Dedifferentiated amniotic fluid mesenchymal stem cell (primary cell): ENCODE measurements at regions not wholly inside any gene's neighbourhood (a gene's known extent, or its start where the extent isn't known, plus 50 kb on each side); places are given as distances from the start of the nearest gene placed in this dataset.

Experiments
- DNase-seq: peaks from one replicate; pipeline ENCODE4 v3.0.0-alpha.2; 2016; ENCODE audit errors: extremely low spot score

GRCh38 chr7:22005151-22005550, 59.5 kb upstream of the CDCA7L start:
- no peak for DNase-seq

- no peak for DNase-seq
Observed at GRCh38 chr7:22002726-22003125, 57.0 kb upstream of the CDCA7L start.

DNA sequence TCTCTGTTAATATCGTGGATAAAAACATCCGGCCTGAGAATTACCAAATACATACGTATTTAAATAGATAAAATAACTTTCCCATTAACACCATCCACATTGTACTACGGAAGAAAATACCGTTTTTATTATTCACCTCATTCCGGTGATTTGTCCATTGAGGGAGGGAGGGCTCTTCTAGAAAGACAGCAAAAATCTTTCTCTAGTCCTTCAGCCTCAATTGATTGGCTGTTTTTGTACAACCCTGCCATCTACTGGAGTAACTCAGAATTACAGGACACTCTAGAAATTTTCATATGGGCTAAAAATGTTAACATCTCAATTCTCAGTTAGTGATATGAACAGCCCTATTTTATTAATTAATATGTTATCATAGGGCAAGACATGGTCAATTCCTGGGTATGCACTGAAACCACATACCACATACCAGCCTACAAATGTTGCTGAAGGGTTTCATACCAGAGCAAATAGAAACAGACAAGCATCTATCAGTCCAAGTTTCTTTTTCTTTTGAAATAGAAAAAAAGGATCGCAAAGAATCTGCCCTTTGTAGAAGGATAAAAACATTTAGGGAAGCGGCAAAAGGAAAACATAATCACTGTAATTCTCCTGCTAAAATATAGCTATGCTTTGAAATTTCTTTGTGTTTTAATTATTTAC, 55.8 kb upstream of the CDCA7L start:
- DNase-seq: peak; percentile 79

- DNase-seq: no peak
Observed at GRCh38 chr7:21999896-22000295, 54.2 kb upstream of the CDCA7L start.

GRCh38 chr7:21996641-21997040, 50.9 kb upstream of the CDCA7L start:
- DNase-seq: peak; percentile 22
